ENCODE measurements at regions not wholly inside any gene's neighbourhood (a gene's known extent, or its start where the extent isn't known, plus 50 kb on each side); places are given as distances from the start of the nearest gene placed in this dataset.
"Not testable (repeated sequence)": the region's sequence is repeated elsewhere in the genome, so short reads cannot be mapped to it uniquely, and the experiment has no call there.

- FAIRE-seq (peak; percentile 91), DNase-seq (ENCODE audit: low spot score) (peak; percentile 57)
Measured at GRCh38 chr5:39714036-39714698, 289.4 kb upstream of the DAB2 start.

GRCh38 chr5:39713250-39713916 is 288.6 kb upstream of the DAB2 start:
- FAIRE-seq (no peak), DNase-seq (ENCODE audit: low spot score) (no peak)

- FAIRE-seq (no peak), DNase-seq (ENCODE audit: low spot score) (no peak)
Measured at GRCh38 chr5:39712316-39713249, 287.8 kb upstream of the DAB2 start.

- DNase-seq (ENCODE audit: low spot score): no peak
- no peak for FAIRE-seq
Measured at GRCh38 chr5:39711821-39712220, 287.0 kb upstream of the DAB2 start.

- no peak for FAIRE-seq
- no peak for DNase-seq (ENCODE audit: low spot score)
Measured at GRCh38 chr5:39709032-39709431, 284.3 kb upstream of the DAB2 start.

- DNase-seq (ENCODE audit: low spot score) (no peak), FAIRE-seq (no peak)
Measured at GRCh38 chr5:39702928-39703327, 278.1 kb upstream of the DAB2 start.

- FAIRE-seq (no peak), DNase-seq (ENCODE audit: low spot score) (no peak)
Measured at GRCh38 chr5:39700523-39700922, 275.7 kb upstream of the DAB2 start.

- DNase-seq (ENCODE audit: low spot score) (no peak), FAIRE-seq (no peak)
Measured at GRCh38 chr5:39698838-39699560, 274.2 kb upstream of the DAB2 start.

- DNase-seq (ENCODE audit: low spot score): peak; percentile 35
- peak; percentile 96 for FAIRE-seq
Measured at GRCh38 chr5:39697881-39698280, 273.1 kb upstream of the DAB2 start.

- no peak for FAIRE-seq
- DNase-seq (ENCODE audit: low spot score): no peak
Measured at GRCh38 chr5:39696672-39697398, 272.1 kb upstream of the DAB2 start.

- DNase-seq (ENCODE audit: low spot score) (no peak), FAIRE-seq (no peak)
Measured at GRCh38 chr5:39691993-39692392, 267.2 kb upstream of the DAB2 start.

GRCh38 chr5:39691136-39691535 is 266.4 kb upstream of the DAB2 start:
- DNase-seq (ENCODE audit: low spot score): no peak
- no peak for FAIRE-seq

- no peak for DNase-seq (ENCODE audit: low spot score)
- no peak for FAIRE-seq
Measured at GRCh38 chr5:39689919-39690318, 265.1 kb upstream of the DAB2 start.

GRCh38 chr5:39687924-39688323 is 263.1 kb upstream of the DAB2 start:
- not testable (repeated sequence) for FAIRE-seq; DNase-seq (ENCODE audit: low spot score)

- FAIRE-seq: no peak
- DNase-seq (ENCODE audit: low spot score): no peak
Measured at GRCh38 chr5:39680213-39680612, 255.4 kb upstream of the DAB2 start.

GRCh38 chr5:39678534-39678933 is 253.8 kb upstream of the DAB2 start:
- DNase-seq (ENCODE audit: low spot score) (no peak), FAIRE-seq (no peak)

GRCh38 chr5:39675676-39676075 is 250.9 kb upstream of the DAB2 start:
- DNase-seq (ENCODE audit: low spot score) (no peak), FAIRE-seq (no peak)

GRCh38 chr5:39674209-39675082 is 249.7 kb upstream of the DAB2 start:
- FAIRE-seq (peak; percentile 57), DNase-seq (ENCODE audit: low spot score) (no peak)

- no peak for FAIRE-seq
- no peak for DNase-seq (ENCODE audit: low spot score)
Measured at GRCh38 chr5:39671561-39671961, 246.8 kb upstream of the DAB2 start.

GRCh38 chr5:39670955-39671354 is 246.2 kb upstream of the DAB2 start:
- DNase-seq (ENCODE audit: low spot score) (no peak), FAIRE-seq (no peak)

Measured in RCC 7860 (cell line).